Retina (tissue), 1 donor: ENCODE measurements at regions not wholly inside any gene's neighbourhood (a gene's known extent, or its start where the extent isn't known, plus 50 kb on each side); places are given as distances from the start of the nearest gene placed in this dataset.

Experiments
- DNase-seq: peaks from one replicate; pipeline ENCODE4 v3.0.0-alpha.2; 2016

- no peak for DNase-seq
Observed at GRCh38 chr13:99027661-99028425, 50.0 kb upstream of the DOCK9 start.

- no peak for DNase-seq
Observed at GRCh38 chr13:99028890-99029289, 51.0 kb upstream of the DOCK9 start.

- DNase-seq = no peak
Observed at GRCh38 chr13:99029576-99029975, 51.7 kb upstream of the DOCK9 start.

GRCh38 chr13:99030326-99030725, 52.5 kb upstream of the DOCK9 start:
- no peak for DNase-seq

GRCh38 chr13:99031832-99032231, 54.0 kb upstream of the DOCK9 start:
- DNase-seq = no peak

- no peak for DNase-seq
Observed at GRCh38 chr13:99033814-99034213, 56.0 kb upstream of the DOCK9 start.

- no peak for DNase-seq
Observed at GRCh38 chr13:99034333-99035085, 56.6 kb upstream of the DOCK9 start.

GRCh38 chr13:99035715-99036114, 57.9 kb upstream of the DOCK9 start:
- DNase-seq = no peak

GRCh38 chr13:99037756-99038155, 59.9 kb upstream of the DOCK9 start:
- DNase-seq = no peak

GRCh38 chr13:99039718-99040280, 61.9 kb upstream of the DOCK9 start:
- no peak for DNase-seq

- DNase-seq = no peak
Observed at GRCh38 chr13:99040536-99041131, 62.8 kb upstream of the DOCK9 start.

- DNase-seq = no peak
Observed at GRCh38 chr13:99041337-99041736, 63.5 kb upstream of the DOCK9 start.

GRCh38 chr13:99041788-99042187, 63.9 kb upstream of the DOCK9 start:
- DNase-seq = no peak

GRCh38 chr13:99042521-99043250, 64.8 kb upstream of the DOCK9 start:
- DNase-seq = no peak

- no peak for DNase-seq
Observed at GRCh38 chr13:99043831-99044231, 66.0 kb upstream of the DOCK9 start.

- no peak for DNase-seq
Observed at GRCh38 chr13:99044764-99045163, 66.9 kb upstream of the DOCK9 start.

GRCh38 chr13:99045396-99045795, 67.5 kb upstream of the DOCK9 start:
- no peak for DNase-seq

GRCh38 chr13:99046851-99047250, 69.0 kb upstream of the DOCK9 start:
- DNase-seq = no peak

- no peak for DNase-seq
Observed at GRCh38 chr13:99050983-99051488, 73.2 kb upstream of the DOCK9 start.

GRCh38 chr13:99051768-99052455, 74.0 kb upstream of the DOCK9 start:
- no peak for DNase-seq

GRCh38 chr13:99053636-99054233, 75.9 kb upstream of the DOCK9 start:
- no peak for DNase-seq

GRCh38 chr13:99055281-99055680, 77.4 kb upstream of the DOCK9 start:
- no peak for DNase-seq
